ENCODE measurements at regions not wholly inside any gene's neighbourhood (a gene's known extent, or its start where the extent isn't known, plus 50 kb on each side); places are given as distances from the start of the nearest gene placed in this dataset.

- H3K9ac ChIP-seq: no peak overlapping the region
- no peak overlapping the region for H3K27ac ChIP-seq
- no peak overlapping the region for H3K4me3 ChIP-seq (IDR thresholded peaks at IDR 0.05; ENCODE audit: insufficient read depth, low read depth, low read length)
Observed at GRCh38 chr6:50899306-50899870, 80.7 kb downstream of the TFAP2B start.

GRCh38 chr6:50902260-50902659 is 83.6 kb downstream of the TFAP2B start:
- H2AFZ ChIP-seq (ENCODE audit: low read depth): no peak overlapping the region
- no peaks in the 10 kb centered on the region for H3K36me3 ChIP-seq (ENCODE audit: insufficient read depth)
- H3K79me2 ChIP-seq (ENCODE audit: insufficient read depth, low read depth): no peaks in the 10 kb centered on the region
- H4K20me1 ChIP-seq (ENCODE audit: insufficient read depth): no peaks in the 10 kb centered on the region
- H3K27ac ChIP-seq: no peak overlapping the region
- H3K4me1 ChIP-seq (ENCODE audit: low read depth, poor library complexity, severe bottlenecking): no peaks in the 10 kb centered on the region
- no peak overlapping the region for H3K4me2 ChIP-seq
- no peaks in the 10 kb centered on the region for H3K27me3 ChIP-seq (ENCODE audit: insufficient read depth, low read depth)
- no peak overlapping the region for H3K9ac ChIP-seq
- no peak for TF ChIP-seq CTCF (conservative IDR thresholded peaks at IDR 0.05; ENCODE audit: low read depth, low read length)
- H3K4me3 ChIP-seq (IDR thresholded peaks at IDR 0.05; ENCODE audit: insufficient read depth, low read depth, low read length): no peak overlapping the region

More at GRCh38 chr6:50899306-50899870, 80.7 kb downstream of the TFAP2B start:
- H3K4me1 ChIP-seq (ENCODE audit: low read depth, poor library complexity, severe bottlenecking): no peaks in the 10 kb centered on the region
- H3K79me2 ChIP-seq (ENCODE audit: insufficient read depth, low read depth): no peaks in the 10 kb centered on the region
- no peak overlapping the region for H2AFZ ChIP-seq (ENCODE audit: low read depth)
- no peak overlapping the region for H3K4me2 ChIP-seq
- TF ChIP-seq CTCF (conservative IDR thresholded peaks at IDR 0.05; ENCODE audit: low read depth, low read length): no peak
- no peaks in the 10 kb centered on the region for H3K27me3 ChIP-seq (ENCODE audit: insufficient read depth, low read depth)
- H4K20me1 ChIP-seq (ENCODE audit: insufficient read depth): no peaks in the 10 kb centered on the region
- H3K36me3 ChIP-seq (ENCODE audit: insufficient read depth): no peaks in the 10 kb centered on the region

- no peak overlapping the region for H2AFZ ChIP-seq (ENCODE audit: low read depth)
- H3K79me2 ChIP-seq (ENCODE audit: insufficient read depth, low read depth): no peaks in the 10 kb centered on the region
- H3K27me3 ChIP-seq (ENCODE audit: insufficient read depth, low read depth): no peaks in the 10 kb centered on the region
- no peak overlapping the region for H3K4me3 ChIP-seq (IDR thresholded peaks at IDR 0.05; ENCODE audit: insufficient read depth, low read depth, low read length)
- TF ChIP-seq CTCF (conservative IDR thresholded peaks at IDR 0.05; ENCODE audit: low read depth, low read length): no peak
- no peak overlapping the region for H3K9ac ChIP-seq
- H3K27ac ChIP-seq: no peak overlapping the region
- H3K4me1 ChIP-seq (ENCODE audit: low read depth, poor library complexity, severe bottlenecking): no peaks in the 10 kb centered on the region
- H4K20me1 ChIP-seq (ENCODE audit: insufficient read depth): no peaks in the 10 kb centered on the region
- no peak overlapping the region for H3K4me2 ChIP-seq
- H3K36me3 ChIP-seq (ENCODE audit: insufficient read depth): no peaks in the 10 kb centered on the region
Observed at GRCh38 chr6:50905297-50905696, 86.6 kb downstream of the TFAP2B start.

- no peak overlapping the region for H3K4me2 ChIP-seq
- H3K9ac ChIP-seq: no peak overlapping the region
- no peak overlapping the region for H3K27ac ChIP-seq
- H3K4me1 ChIP-seq (ENCODE audit: low read depth, poor library complexity, severe bottlenecking): no peaks in the 10 kb centered on the region
- H3K36me3 ChIP-seq (ENCODE audit: insufficient read depth): no peaks in the 10 kb centered on the region
- H3K4me3 ChIP-seq (IDR thresholded peaks at IDR 0.05; ENCODE audit: insufficient read depth, low read depth, low read length): no peak overlapping the region
- H2AFZ ChIP-seq (ENCODE audit: low read depth): no peak overlapping the region
- no peaks in the 10 kb centered on the region for H3K27me3 ChIP-seq (ENCODE audit: insufficient read depth, low read depth)
- H3K79me2 ChIP-seq (ENCODE audit: insufficient read depth, low read depth): no peaks in the 10 kb centered on the region
- no peaks in the 10 kb centered on the region for H4K20me1 ChIP-seq (ENCODE audit: insufficient read depth)
- TF ChIP-seq CTCF (conservative IDR thresholded peaks at IDR 0.05; ENCODE audit: low read depth, low read length): no peak
Observed at GRCh38 chr6:50907565-50907964, 88.9 kb downstream of the TFAP2B start.
